ENCODE measurements at regions not wholly inside any gene's neighbourhood (a gene's known extent, or its start where the extent isn't known, plus 50 kb on each side); places are given as distances from the start of the nearest gene placed in this dataset.
"Not testable (repeated sequence)": the region's sequence is repeated elsewhere in the genome, so short reads cannot be mapped to it uniquely, and the experiment has no call there.

- DNase-seq = no peak
Measured at GRCh38 chr3:28575746-28576613, 227.4 kb upstream of the AZI2 start.

- DNase-seq = no peak
Measured at GRCh38 chr3:28576614-28577200, 228.1 kb upstream of the AZI2 start.

GRCh38 chr3:28577941-28578500 is 229.4 kb upstream of the AZI2 start:
- DNase-seq = no peak

GRCh38 chr3:28586325-28586724 is 237.7 kb upstream of the AZI2 start:
- no peak for DNase-seq

GRCh38 chr3:28587723-28588122 is 239.1 kb upstream of the AZI2 start:
- DNase-seq = no peak

- DNase-seq = no peak
Measured at GRCh38 chr3:28590216-28590615, 241.6 kb upstream of the AZI2 start.

GRCh38 chr3:28590860-28591259 is 242.2 kb upstream of the AZI2 start:
- no peak for DNase-seq

GRCh38 chr3:28595372-28595771 is 246.7 kb upstream of the AZI2 start:
- no peak for DNase-seq

GRCh38 chr3:28597452-28597851 is 248.8 kb upstream of the AZI2 start:
- no peak for DNase-seq

- no peak for DNase-seq
Measured at GRCh38 chr3:28598165-28598564, 249.5 kb upstream of the AZI2 start.

- no peak for DNase-seq
Measured at GRCh38 chr3:28601291-28601690, 252.7 kb upstream of the AZI2 start.

- DNase-seq = no peak
Measured at GRCh38 chr3:28606283-28606682, 257.7 kb upstream of the AZI2 start.

- no peak for DNase-seq
Measured at GRCh38 chr3:28612232-28612631, 263.6 kb upstream of the AZI2 start.

GRCh38 chr3:28613511-28614106 is 265.0 kb upstream of the AZI2 start:
- DNase-seq = no peak

- DNase-seq = no peak
Measured at GRCh38 chr3:28615071-28615470, 266.4 kb upstream of the AZI2 start.

- DNase-seq = no peak
Measured at GRCh38 chr3:28615971-28616370, 267.3 kb upstream of the AZI2 start.

- no peak for DNase-seq
Measured at GRCh38 chr3:28617821-28618220, 269.2 kb upstream of the AZI2 start.

- no peak for DNase-seq
Measured at GRCh38 chr3:28623106-28623505, 274.5 kb upstream of the AZI2 start.

GRCh38 chr3:28624084-28624483 is 275.5 kb upstream of the AZI2 start:
- no peak for DNase-seq

- DNase-seq = not testable (repeated sequence)
Measured at GRCh38 chr3:28627843-28628242, 279.2 kb upstream of the AZI2 start.

GRCh38 chr3:28634019-28634418 is 285.4 kb upstream of the AZI2 start:
- no peak for DNase-seq

- no peak for DNase-seq
Measured at GRCh38 chr3:28637742-28638141, 289.1 kb upstream of the AZI2 start.

- no peak for DNase-seq
Measured at GRCh38 chr3:28645149-28645548, 296.5 kb upstream of the AZI2 start.

GRCh38 chr3:28646435-28646834 is 297.8 kb upstream of the AZI2 start:
- no peak for DNase-seq
